IMR-90 (cell line): ENCODE measurements at regions not wholly inside any gene's neighbourhood (a gene's known extent, or its start where the extent isn't known, plus 50 kb on each side); places are given as distances from the start of the nearest gene placed in this dataset.

Experiments used
- ATAC-seq: fragments of 200-7000 bp; cut with Tn5 transposase; 2 replicates; pipeline ENCODE4 v1.9.1; 2020; ENCODE audit warnings: low read depth, mild to moderate bottlenecking, moderate library complexity
- BruUV-seq: library from RNA; stranded (reverse); fragments of 400-500 nt; replicated peaks from 2 replicates; lab custom pipeline; 2021; lab: Mats Ljungman, UMichigan
- CTCF ChIA-PET: fragments of 300-600 bp; formaldehyde crosslinking; extraction: SDS; loops from one replicate; lab custom pipeline; 2021; ENCODE audit warnings: antibody characterized with exemption; lab: Yijun Ruan, JAX
- POLR2A ChIA-PET: fragments of 300-600 bp; sonication (Branson Sonifier 250); formaldehyde crosslinking; loops from one replicate; lab custom pipeline; 2022; ENCODE audit warnings: antibody characterized with exemption; ENCODE audit not compliant: unreplicated experiment; lab: Charles Lee
- DNase-seq: peaks from one replicate; pipeline ENCODE4 v3.0.0; 2013
- H2AFZ ChIP-seq: replicated peaks from 2 replicates; pipeline ENCODE3; 2013; ENCODE audit warnings: low read length, mild to moderate bottlenecking; ENCODE audit not compliant: poor library complexity
- H2AK5ac ChIP-seq: 2 replicates; pipeline ENCODE4 v1.6.1; 2013; ENCODE audit warnings: low read depth, low read length, inconsistent platforms
- H2AK9ac ChIP-seq: replicated peaks from 2 replicates; pipeline ENCODE3; 2013; ENCODE audit warnings: mild to moderate bottlenecking, low read depth, low read length, moderate library complexity; ENCODE audit not compliant: poor library complexity
- H2BK120ac ChIP-seq: 2 replicates; pipeline ENCODE4 v1.6.1; 2013; ENCODE audit warnings: low read depth, low read length, inconsistent platforms
- H2BK15ac ChIP-seq: 3 replicates; pipeline ENCODE4 v1.6.1; 2013; ENCODE audit warnings: low read depth, low read length, inconsistent platforms
- H2BK20ac ChIP-seq: 2 replicates; pipeline ENCODE4 v1.6.1; 2013; ENCODE audit warnings: low read depth, mild to moderate bottlenecking, inconsistent platforms, low read length, moderate library complexity
- H2BK5ac ChIP-seq: 2 replicates; pipeline ENCODE4 v1.6.1; 2013; ENCODE audit warnings: mild to moderate bottlenecking, low read depth, low read length, inconsistent platforms; ENCODE audit not compliant: poor library complexity, severe bottlenecking
- H3K14ac ChIP-seq: replicated peaks from 2 replicates; pipeline ENCODE4 v1.6.1; 2013; ENCODE audit warnings: low read depth, low read length, inconsistent platforms
- H3K18ac ChIP-seq: 2 replicates; pipeline ENCODE4 v1.6.1; 2013; ENCODE audit warnings: low read depth, low read length, control low read depth
- H3K23ac ChIP-seq: 2 replicates; pipeline ENCODE4 v1.6.1; 2013; ENCODE audit warnings: low read depth, low read length, inconsistent platforms
- H3K27ac ChIP-seq: 2 replicates; pipeline ENCODE4 v1.5.1; 2013; ENCODE audit warnings: mild to moderate bottlenecking, control low read depth, low read length; ENCODE audit not compliant: insufficient read depth
- H3K27me3 ChIP-seq: 2 replicates; pipeline ENCODE4 v1.6.1; 2013; ENCODE audit warnings: low read length; ENCODE audit not compliant: control insufficient read depth, insufficient read depth
- H3K36me3 ChIP-seq: 2 replicates; pipeline ENCODE4 v1.6.1; 2013; ENCODE audit warnings: low read length, mixed read lengths; ENCODE audit not compliant: control insufficient read depth, insufficient read depth
- H3K4ac ChIP-seq: 2 replicates; pipeline ENCODE4 v1.6.1; 2013; ENCODE audit warnings: low read depth, low read length, inconsistent platforms
- H3K4me1 ChIP-seq: 2 replicates; pipeline ENCODE4 v1.6.1; 2013; ENCODE audit warnings: low read length, mixed read lengths; ENCODE audit not compliant: control insufficient read depth, insufficient read depth
- H3K4me2 ChIP-seq: 2 replicates; pipeline ENCODE4 v1.6.1; 2013; ENCODE audit warnings: low read depth, mild to moderate bottlenecking, control low read depth, low read length, moderate library complexity
- H3K4me3 ChIP-seq: 2 replicates; pipeline ENCODE4 v1.5.1; 2013; ENCODE audit warnings: low read depth, mild to moderate bottlenecking, control low read depth, low read length, moderate library complexity; ENCODE audit not compliant: insufficient read depth
- H3K56ac ChIP-seq: 2 replicates; pipeline ENCODE4 v1.6.1; 2013; ENCODE audit warnings: low read length, inconsistent platforms; ENCODE audit not compliant: insufficient read depth; ENCODE audit errors: extremely low read depth
- H3K79me1 ChIP-seq, 2 experiments: 2 replicates each; pipeline ENCODE4 v1.6.1; 2013; ENCODE audit warnings: low read length in 2 of 2, inconsistent platforms in 1 of 2, low read depth in 1 of 2
- H3K9ac ChIP-seq: 2 replicates; pipeline ENCODE4 v1.6.1; 2013; ENCODE audit warnings: low read depth, low read length, control low read depth
- H3K9me1 ChIP-seq: 2 replicates; pipeline ENCODE4 v1.6.1; 2013; ENCODE audit warnings: low read length, inconsistent platforms; ENCODE audit not compliant: insufficient read depth
- H3K9me3 ChIP-seq: 2 replicates; pipeline ENCODE4 v1.6.1; 2013; ENCODE audit warnings: low read length; ENCODE audit not compliant: control insufficient read depth, insufficient read depth
- H4K20me1 ChIP-seq: 2 replicates; pipeline ENCODE4 v1.6.1; 2013; ENCODE audit warnings: low read length, inconsistent platforms; ENCODE audit not compliant: insufficient read depth
- H4K5ac ChIP-seq: 2 replicates; pipeline ENCODE4 v1.6.1; 2013; ENCODE audit warnings: mild to moderate bottlenecking, low read depth, low read length, control low read depth
- H4K8ac ChIP-seq, 2 experiments: 2 replicates each; pipeline ENCODE4 v1.6.1; 2013; ENCODE audit warnings: low read depth in 2 of 2, low read length in 2 of 2, control low read depth in 1 of 2, inconsistent platforms in 1 of 2
- H4K91ac ChIP-seq: 2 replicates; pipeline ENCODE4 v1.6.1; 2013; ENCODE audit warnings: low read depth, low read length, inconsistent platforms; ENCODE audit not compliant: insufficient read depth
- CEBPB ChIP-seq: IDR thresholded peaks from 2 replicates; pipeline ENCODE4 v1.6.1; 2012; ENCODE audit warnings: low read depth, low read length, improper control_type of control experiment
- CTCF ChIP-seq: conservative IDR thresholded peaks from 2 replicates; pipeline ENCODE4 v1.5.1; 2012; ENCODE audit warnings: mild to moderate bottlenecking, low read depth, low read length, improper control_type of control experiment
- MAZ ChIP-seq: IDR thresholded peaks from 2 replicates; pipeline ENCODE4 v1.6.1; 2012; ENCODE audit warnings: low read depth, mild to moderate bottlenecking, low read length, improper control_type of control experiment, moderate library complexity, borderline replicate concordance
- MXI1 ChIP-seq: IDR thresholded peaks from 2 replicates; pipeline ENCODE4 v1.6.1; 2012; ENCODE audit warnings: low read depth, mild to moderate bottlenecking, low read length, moderate library complexity, borderline replicate concordance
- NFE2L2 ChIP-seq: fragments of 150-350 bp; IDR thresholded peaks from 2 replicates; pipeline ENCODE4 v1.6.1; 2016; ENCODE audit warnings: low read depth, mild to moderate bottlenecking, low read length
- POLR2A ChIP-seq: IDR thresholded peaks from 2 replicates; pipeline ENCODE4 v1.6.1; 2012; ENCODE audit warnings: mild to moderate bottlenecking, low read depth, low read length
- RAD21 ChIP-seq: IDR thresholded peaks from 2 replicates; pipeline ENCODE4 v1.6.1; 2012; ENCODE audit warnings: low read length, improper control_type of control experiment
- RCOR1 ChIP-seq: IDR thresholded peaks from 2 replicates; pipeline ENCODE4 v1.6.1; 2012; ENCODE audit warnings: mild to moderate bottlenecking, low read length, improper control_type of control experiment; ENCODE audit not compliant: insufficient replicate concordance
- SMC3 ChIP-seq: fragments of 150-350 bp; IDR thresholded peaks from 2 replicates; pipeline ENCODE4 v1.6.1; 2016; ENCODE audit warnings: low read depth, mild to moderate bottlenecking, antibody characterized with exemption, low read length, moderate library complexity
- USF2 ChIP-seq: fragments of 150-350 bp; IDR thresholded peaks from 2 replicates; pipeline ENCODE4 v1.6.1; 2017; ENCODE audit warnings: mild to moderate bottlenecking, antibody characterized with exemption, low read length, low read depth
- WGBS, 2 experiments: methylation state at CpG; one replicate each; pipeline versions ENCODE4 v1.1.5 to v1.1.7; 2013; ENCODE audit warnings: missing lambda C conversion rate in 2 of 2; ENCODE audit not compliant: insufficient read length in 1 of 2; ENCODE audit errors: extremely low coverage in 2 of 2; 5-methylcytosine and 5-hydroxymethylcytosine counted together
- dilution Hi-C: fragments of 300-500 bp; cut with HindIII; formaldehyde crosslinking; loops from one replicate; pipeline ENCODE4 v1.14.3; 2018; ENCODE audit warnings: low sequenced_read_pairs; ENCODE audit not compliant: unreplicated experiment
- in situ Hi-C: fragments of 300-500 bp; cut with MboI; formaldehyde crosslinking; loops from 3 replicates; pipeline ENCODE4 v1.14.3; 2019; ENCODE audit warnings: low sequenced_read_pairs, inconsistent platforms, mixed read lengths
- intact Hi-C: fragments of 100-400 bp; cut with micrococcal nuclease; formaldehyde crosslinking; loops from 2 replicates; pipeline ENCODE4 v1.10.0; 2022

GRCh38 chr1:55707846-55708245, 492.7 kb upstream of the USP24 start:
- H3K9ac ChIP-seq, result no peak overlapping the region
- H3K56ac ChIP-seq, result no peak overlapping the region; the same call in 1 of the 2 replicates
- H3K27me3 ChIP-seq, result no peaks in the 10 kb centered on the region
- peak overlapping the region; percentile 45 to 54 for H4K8ac ChIP-seq
- H3K14ac ChIP-seq, result peak overlapping the region; percentile 61
- H3K9me3 ChIP-seq, result no peaks in the 10 kb centered on the region
- peak overlapping the region; percentile 61 for H3K4ac ChIP-seq
- H3K27ac ChIP-seq, result no peak overlapping the region; the same call in 1 of the 2 replicates
- intact Hi-C loops, result no loop called here
- H2AFZ ChIP-seq, result peak overlapping the region; percentile 29
- H3K18ac ChIP-seq, result peak overlapping the region; percentile 8
- peak overlapping the region; percentile 79 for H2BK120ac ChIP-seq
- ChIA-PET CTCF (no interaction called here), POLR2A (no interaction called here)
- no peak overlapping the region for H3K4me2 ChIP-seq
- ATAC-seq (no peak), DNase-seq (no peak)
- dilution Hi-C loops, result no loop called here
- peak overlapping the region; percentile 14 for H2BK5ac ChIP-seq
- H3K23ac ChIP-seq, result no peak overlapping the region
- H4K91ac ChIP-seq, result peak overlapping the region; percentile 78
- no peak overlapping the region for H3K4me3 ChIP-seq
- in situ Hi-C loops, result no loop called here
- WGBS, 2 experiments, result no CpG with 5 or more reads among the region's 2 CpGs
- no TSS peak for BruUV-seq
- H3K9me1 ChIP-seq, result peaks cover 12% of the 10 kb centered on the region
- H3K36me3 ChIP-seq, result no peaks in the 10 kb centered on the region
- peak overlapping the region; percentile 93 for H2AK5ac ChIP-seq
- no peak for TF ChIP-seq NFE2L2
- no peak for TF ChIP-seq POLR2A
- TF ChIP-seq MAZ, result no peak
- no peak for TF ChIP-seq RAD21
- TF ChIP-seq USF2, result no peak
- TF ChIP-seq RCOR1, result no peak
- no peak for TF ChIP-seq CEBPB
- TF ChIP-seq CTCF, result no peak
- TF ChIP-seq SMC3, result no peak
- no peak for TF ChIP-seq MXI1
- H4K20me1 ChIP-seq, result no peaks in the 10 kb centered on the region
- no peak overlapping the region for H2AK9ac ChIP-seq
- H3K79me1 ChIP-seq, result no peaks in the 10 kb centered on the region
- peaks cover 16% of the 10 kb centered on the region for H3K4me1 ChIP-seq
- peak overlapping the region; percentile 76; the same call in 2 of the 3 replicates for H2BK15ac ChIP-seq
- peak overlapping the region; percentile 81 for H2BK20ac ChIP-seq
- peak overlapping the region; percentile 1 for H4K5ac ChIP-seq
